AG09309 (cell line): ENCODE measurements at regions not wholly inside any gene's neighbourhood (a gene's known extent, or its start where the extent isn't known, plus 50 kb on each side); places are given as distances from the start of the nearest gene placed in this dataset.

Experiments
- DNase-seq: peaks from one replicate; pipeline ENCODE4 v3.0.0-alpha.2; 2010; ENCODE audit warnings: low read depth
- H3K4me3 ChIP-seq: 2 replicates; pipeline ENCODE4 v1.5.1; 2011; ENCODE audit warnings: mild to moderate bottlenecking, low read depth, low read length, moderate library complexity; ENCODE audit not compliant: control insufficient read depth
- TF ChIP-seq, protein P1 (sequence below): IDR thresholded peaks from 2 replicates; pipeline ENCODE4 v1.5.1; 2011; ENCODE audit warnings: mild to moderate bottlenecking, low read depth, low read length, inconsistent platforms; ENCODE audit not compliant: insufficient read depth, control insufficient read depth; ENCODE audit errors: missing control alignments

DNA sequence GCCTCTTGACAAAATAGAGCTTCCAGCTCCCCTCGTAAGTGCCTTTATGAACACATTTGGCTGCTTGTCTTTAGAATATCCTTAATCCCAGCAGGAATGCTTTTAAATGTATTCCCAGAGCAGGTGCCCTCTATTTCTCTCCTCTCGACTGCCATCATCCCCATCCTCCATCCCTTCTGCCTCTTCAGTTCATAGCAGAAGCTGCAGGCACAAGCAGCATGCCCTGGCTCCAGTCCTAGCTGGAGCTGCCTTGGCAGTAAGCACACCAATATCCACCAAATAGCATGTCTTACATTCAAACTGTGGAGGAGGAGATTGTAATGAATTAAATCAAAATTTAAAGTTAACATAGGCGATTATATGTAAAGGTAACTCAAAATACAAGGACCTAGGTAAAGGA, 891.3 kb upstream of the SLC39A10 start:
- TF ChIP-seq, protein P1, sequence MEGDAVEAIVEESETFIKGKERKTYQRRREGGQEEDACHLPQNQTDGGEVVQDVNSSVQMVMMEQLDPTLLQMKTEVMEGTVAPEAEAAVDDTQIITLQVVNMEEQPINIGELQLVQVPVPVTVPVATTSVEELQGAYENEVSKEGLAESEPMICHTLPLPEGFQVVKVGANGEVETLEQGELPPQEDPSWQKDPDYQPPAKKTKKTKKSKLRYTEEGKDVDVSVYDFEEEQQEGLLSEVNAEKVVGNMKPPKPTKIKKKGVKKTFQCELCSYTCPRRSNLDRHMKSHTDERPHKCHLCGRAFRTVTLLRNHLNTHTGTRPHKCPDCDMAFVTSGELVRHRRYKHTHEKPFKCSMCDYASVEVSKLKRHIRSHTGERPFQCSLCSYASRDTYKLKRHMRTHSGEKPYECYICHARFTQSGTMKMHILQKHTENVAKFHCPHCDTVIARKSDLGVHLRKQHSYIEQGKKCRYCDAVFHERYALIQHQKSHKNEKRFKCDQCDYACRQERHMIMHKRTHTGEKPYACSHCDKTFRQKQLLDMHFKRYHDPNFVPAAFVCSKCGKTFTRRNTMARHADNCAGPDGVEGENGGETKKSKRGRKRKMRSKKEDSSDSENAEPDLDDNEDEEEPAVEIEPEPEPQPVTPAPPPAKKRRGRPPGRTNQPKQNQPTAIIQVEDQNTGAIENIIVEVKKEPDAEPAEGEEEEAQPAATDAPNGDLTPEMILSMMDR, result no peak
- no peak overlapping the region for H3K4me3 ChIP-seq
- no peak for DNase-seq

DNA sequence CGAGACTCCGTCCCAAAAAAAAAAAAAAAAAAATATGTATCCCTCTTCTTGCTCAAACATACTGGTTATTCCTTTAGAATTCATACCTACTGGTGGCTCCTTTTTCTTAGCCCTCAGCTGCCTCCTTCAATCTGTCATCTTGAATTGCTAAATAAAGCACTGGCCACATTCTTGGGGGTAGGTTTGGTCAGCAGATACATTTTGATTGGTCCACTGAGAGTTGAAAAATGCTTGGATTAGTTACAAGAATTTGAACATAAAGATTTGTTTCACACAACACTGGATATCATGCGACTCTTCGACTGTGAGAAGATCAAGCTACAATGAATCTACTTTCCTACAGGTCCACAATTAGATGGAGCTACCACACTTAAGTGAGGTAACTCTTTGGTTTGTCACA, 906.1 kb upstream of the SLC39A10 start:
- H3K4me3 ChIP-seq, result no peak overlapping the region
- TF ChIP-seq, protein P1, result no peak
- no peak for DNase-seq

DNA sequence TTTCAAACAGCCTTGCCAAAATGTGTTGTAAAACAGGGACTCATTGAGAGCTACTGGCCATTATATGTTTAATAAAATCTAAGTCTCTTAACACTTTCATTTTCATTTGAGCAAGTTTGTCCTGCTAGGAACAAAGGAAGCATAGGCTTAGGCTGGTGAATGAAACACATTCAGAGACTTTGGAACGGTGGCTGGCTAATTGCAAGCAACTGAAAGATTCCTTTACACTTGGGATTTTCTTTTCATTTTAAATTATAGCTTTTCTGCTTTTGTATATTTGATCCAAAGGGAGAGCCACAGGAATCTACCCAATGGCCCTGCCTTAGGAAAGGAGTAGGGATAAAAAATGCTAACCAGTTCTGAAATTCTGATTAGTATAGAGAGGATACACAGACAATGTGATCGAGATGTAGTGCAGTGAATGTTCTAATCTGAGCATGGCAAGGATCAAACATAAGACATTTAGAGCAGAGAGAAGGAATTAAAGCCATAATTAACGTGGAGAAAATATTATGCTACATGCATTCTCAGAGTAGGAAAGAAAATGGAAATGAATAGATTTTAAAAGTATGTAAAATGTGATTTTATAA, 911.4 kb upstream of the SLC39A10 start:
- no peak for DNase-seq
- no peak overlapping the region for H3K4me3 ChIP-seq
- TF ChIP-seq, protein P1, result no peak

DNA sequence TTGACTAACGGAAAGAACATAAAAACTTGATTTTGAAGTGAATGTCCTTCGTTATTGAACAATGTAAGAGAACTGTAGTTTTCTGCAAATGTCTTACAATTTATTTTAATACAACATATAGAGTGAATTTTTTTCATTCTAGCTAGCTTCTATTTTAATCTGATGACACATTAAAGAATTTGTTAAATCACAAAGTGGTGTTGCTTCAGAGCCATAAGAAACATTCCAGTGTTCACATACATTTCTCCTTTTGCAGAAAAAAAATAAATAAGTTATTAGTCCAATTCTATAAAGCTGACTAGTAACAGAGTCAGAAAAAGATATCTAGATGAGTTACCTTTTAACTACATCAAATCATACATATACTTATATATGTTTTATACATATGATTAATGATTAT, 914.3 kb upstream of the SLC39A10 start:
- TF ChIP-seq, protein P1, result no peak
- no peak for DNase-seq
- H3K4me3 ChIP-seq, result no peak overlapping the region

DNA sequence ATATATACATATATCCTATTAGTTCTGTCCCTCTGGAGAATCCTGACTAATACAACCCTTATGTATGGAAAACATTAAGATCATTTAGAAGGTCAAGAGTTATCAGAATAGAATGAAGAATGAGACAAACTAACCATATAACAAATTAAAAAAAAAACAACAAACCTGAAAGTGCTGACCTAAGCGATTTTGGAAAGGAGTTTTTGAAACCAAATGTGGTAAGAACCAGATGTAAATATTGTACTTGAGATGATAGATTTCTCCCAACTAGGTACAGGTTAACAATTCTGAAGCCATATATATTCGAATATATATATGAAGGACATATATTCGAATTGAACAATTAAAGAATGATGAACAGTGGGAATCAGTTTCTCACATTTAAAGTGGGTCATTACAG, 917.8 kb upstream of the SLC39A10 start:
- no peak for DNase-seq
- H3K4me3 ChIP-seq, result no peak overlapping the region
- TF ChIP-seq, protein P1, result no peak

DNA sequence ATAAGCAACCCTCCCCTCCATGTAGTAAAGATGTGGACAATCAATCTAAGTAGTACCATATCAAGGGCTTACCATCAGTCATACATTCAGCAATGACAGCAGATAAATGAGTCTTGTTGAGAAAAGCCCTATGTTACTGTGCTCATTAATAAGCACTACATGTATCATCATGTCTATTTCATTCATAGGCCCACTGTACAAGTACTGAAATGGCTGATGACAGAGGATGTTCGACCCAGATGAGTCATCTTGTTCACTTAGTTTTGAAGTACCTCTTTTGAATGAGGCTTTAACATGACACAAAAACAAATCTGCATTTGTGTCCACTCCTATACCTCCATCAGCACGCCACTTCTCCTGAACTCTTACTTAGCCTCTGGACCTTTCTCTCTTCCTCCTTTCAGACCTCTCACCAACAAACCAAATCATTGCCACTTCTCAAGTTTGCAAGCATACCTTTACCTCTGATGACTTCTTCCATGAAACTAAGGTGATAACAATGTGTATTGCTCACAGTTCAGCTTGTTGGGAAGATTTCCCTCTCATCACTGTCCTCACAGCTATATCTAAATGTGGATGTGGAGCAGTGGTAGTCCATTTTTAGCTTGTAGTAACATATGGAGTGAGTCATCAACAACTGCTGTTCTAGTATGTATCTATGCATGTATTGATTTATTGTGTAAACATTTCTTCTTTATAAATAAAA, 921.0 kb upstream of the SLC39A10 start:
- DNase-seq, result no peak
- TF ChIP-seq, protein P1, result no peak
- no peak overlapping the region for H3K4me3 ChIP-seq
